HCT116 (cell line): ENCODE measurements at regions not wholly inside any gene's neighbourhood (a gene's known extent, or its start where the extent isn't known, plus 50 kb on each side); places are given as distances from the start of the nearest gene placed in this dataset.
"Not testable (repeated sequence)": the region's sequence is repeated elsewhere in the genome, so short reads cannot be mapped to it uniquely, and the experiment has no call there.

ENCODE experiments used
- ATAC-seq: fragments of 200-7000 bp; cut with Tn5 transposase; 2 replicates; pipeline ENCODE4 v1.9.1; 2020; ENCODE audit warnings: mild to moderate bottlenecking, moderate library complexity
- BruUV-seq: library from RNA; stranded (reverse); fragments of 400-500 nt; replicated peaks from 2 replicates; lab custom pipeline; 2021; lab: Mats Ljungman, UMichigan
- CTCF ChIA-PET: fragments of 300-600 bp; sonication (Branson Sonifier 250); formaldehyde crosslinking; loops from one replicate; lab custom pipeline; 2021; ENCODE audit warnings: antibody characterized with exemption; lab: Charles Lee
- POLR2A ChIA-PET: fragments of 300-600, 350-600 bp; sonication (Branson Sonifier 250); formaldehyde crosslinking; loops from one replicate; lab custom pipeline; 2021; ENCODE audit warnings: antibody characterized with exemption; lab: Charles Lee
- RAD21 ChIA-PET, 2 experiments: fragments of 300-600 bp; sonication (Branson Sonifier 250); formaldehyde crosslinking; loops; one replicate each; lab custom pipeline; 2023; ENCODE audit warnings: low total read pairs in 2 of 2; ENCODE audit not compliant: uncharacterized antibody in 2 of 2, unreplicated experiment in 2 of 2, low non-redundant PET in 1 of 2; lab: Charles Lee
- DNase-seq: peaks from one replicate; pipeline ENCODE4 v3.0.0-alpha.2; 2010; ENCODE audit warnings: low read depth, low spot score
- H2AFZ ChIP-seq: fragments of 200-600 bp; shearing (Covaris generic), sonication (generic); 2 replicates; pipeline ENCODE4 v1.6.1; 2017; ENCODE audit warnings: low read depth, mixed run types, mixed read lengths, antibody characterized with exemption, low read length; ENCODE audit not compliant: poor library complexity, severe bottlenecking
- H3K27ac ChIP-seq: 2 replicates; pipeline ENCODE4 v1.5.1; 2012; ENCODE audit warnings: low read depth, low read length
- H3K27me3 ChIP-seq: fragments of 200-600 bp; sonication (generic); 2 replicates; pipeline ENCODE4 v1.6.1; 2016; ENCODE audit warnings: mixed run types, low read length, mixed read lengths; ENCODE audit not compliant: insufficient read depth
- H3K36me3 ChIP-seq, 2 experiments: fragments of 200-500 bp in 1 of 2; fragments of 200-600 bp in 1 of 2; sonication (Bioruptor generic) in 1 of 2; sonication (generic) in 1 of 2; 2 replicates each; pipeline versions ENCODE4 v1.5.1 to v1.6.1; 2014 to 2016; ENCODE audit warnings: low read length in 2 of 2, inconsistent platforms in 1 of 2, mixed read lengths in 1 of 2, mixed run types in 1 of 2; ENCODE audit not compliant: insufficient read depth in 2 of 2, control insufficient read depth in 1 of 2
- H3K4me1 ChIP-seq, 2 experiments: fragments of 200-600 bp in 1 of 2; sonication (generic) in 1 of 2; 2 replicates each; pipeline versions ENCODE4 v1.5.1 to v1.6.1; 2012 to 2017; ENCODE audit warnings: low read length in 2 of 2, inconsistent platforms in 1 of 2, mild to moderate bottlenecking in 1 of 2, mixed read lengths in 1 of 2, mixed run types in 1 of 2, moderate library complexity in 1 of 2; ENCODE audit not compliant: insufficient read depth in 2 of 2, control insufficient read depth in 1 of 2
- H3K4me2 ChIP-seq: fragments of 200-600 bp; sonication (generic); 2 replicates; pipeline ENCODE4 v1.6.1; 2017; ENCODE audit warnings: mixed run types, low read length, mixed read lengths
- H3K4me3 ChIP-seq, 2 experiments: fragments of 200-600 bp in 1 of 2; sonication (generic) in 1 of 2; replicated peaks in 1 of 2; 2 replicates each; pipeline ENCODE4 v1.5.1; 2011 to 2016; ENCODE audit warnings: low read length in 2 of 2, control low read depth in 1 of 2, low read depth in 1 of 2, mild to moderate bottlenecking in 1 of 2, mixed read lengths in 1 of 2, mixed run types in 1 of 2
- H3K79me2 ChIP-seq: fragments of 200-600 bp; sonication (generic); 2 replicates; pipeline ENCODE4 v1.6.1; 2017; ENCODE audit warnings: mild to moderate bottlenecking, mixed run types, low read length, moderate library complexity, mixed read lengths; ENCODE audit not compliant: insufficient read depth
- H3K9ac ChIP-seq: fragments of 200-600 bp; sonication (generic); 2 replicates; pipeline ENCODE4 v1.6.1; 2016; ENCODE audit warnings: low read length, mixed read lengths
- H3K9me2 ChIP-seq: fragments of 200-600 bp; sonication (generic), shearing (Covaris generic); 2 replicates; pipeline ENCODE4 v1.6.1; 2017; ENCODE audit warnings: mixed run types, mild to moderate bottlenecking, moderate library complexity; ENCODE audit not compliant: insufficient read depth
- H3K9me3 ChIP-seq, 2 experiments: fragments of 200-500 bp in 1 of 2; fragments of 200-600 bp in 1 of 2; sonication (Bioruptor generic) in 1 of 2; sonication (generic) in 1 of 2; 2 replicates each; pipeline ENCODE4 v1.6.1; 2014 to 2017; ENCODE audit warnings: low read length in 2 of 2, mixed read lengths in 2 of 2, inconsistent platforms in 1 of 2, low read depth in 1 of 2, mild to moderate bottlenecking in 1 of 2, mixed run types in 1 of 2, moderate library complexity in 1 of 2; ENCODE audit not compliant: control insufficient read depth in 1 of 2, insufficient read depth in 1 of 2
- H4K20me1 ChIP-seq: fragments of 200-600 bp; sonication (generic), shearing (Covaris generic); 2 replicates; pipeline ENCODE4 v1.6.1; 2017; ENCODE audit warnings: mixed run types, mild to moderate bottlenecking, moderate library complexity; ENCODE audit not compliant: insufficient read depth
- CBX3 ChIP-seq: IDR thresholded peaks from 2 replicates; pipeline ENCODE4 v1.6.1; 2012; ENCODE audit warnings: low read depth
- CEBPB ChIP-seq: IDR thresholded peaks from 2 replicates; pipeline ENCODE4 v1.6.1; 2012; ENCODE audit warnings: low read depth
- EGR1 ChIP-seq: IDR thresholded peaks from 2 replicates; pipeline ENCODE4 v1.6.1; 2012; ENCODE audit warnings: low read depth
- ELF1 ChIP-seq: IDR thresholded peaks from 2 replicates; pipeline ENCODE4 v1.6.1; 2012; ENCODE audit warnings: low read depth, borderline replicate concordance
- EZH2 ChIP-seq: fragments of 200-600 bp; sonication (generic); IDR thresholded peaks from 2 replicates; pipeline ENCODE4 v1.6.1; 2017; ENCODE audit warnings: antibody characterized with exemption, mixed run types
- EZH2phosphoT487 ChIP-seq: fragments of 200-600 bp; IDR thresholded peaks from 2 replicates; pipeline ENCODE4 v1.6.1; 2018; ENCODE audit warnings: antibody characterized with exemption, borderline replicate concordance
- FOSL1 ChIP-seq: IDR thresholded peaks from 2 replicates; pipeline ENCODE4 v1.6.1; 2012; ENCODE audit warnings: low read depth
- JUND ChIP-seq: IDR thresholded peaks from 2 replicates; pipeline ENCODE4 v1.6.1; 2012
- POLR2A ChIP-seq: IDR thresholded peaks from 2 replicates; pipeline ENCODE4 v1.7.0; 2011; ENCODE audit warnings: borderline replicate concordance; ENCODE audit not compliant: insufficient read depth, insufficient read length; ENCODE audit errors: extremely low read depth
- POLR2AphosphoS5 ChIP-seq: IDR thresholded peaks from 2 replicates; pipeline ENCODE4 v1.6.1; 2011; ENCODE audit warnings: mild to moderate bottlenecking, low read depth, low read length, moderate library complexity
- RAD21 ChIP-seq: IDR thresholded peaks from 2 replicates; pipeline ENCODE4 v1.6.1; 2012; ENCODE audit warnings: low read depth, mild to moderate bottlenecking
- SIN3A ChIP-seq: IDR thresholded peaks from 2 replicates; pipeline ENCODE4 v1.6.1; 2012; ENCODE audit warnings: low read depth
- SP1 ChIP-seq: IDR thresholded peaks from 2 replicates; pipeline ENCODE4 v1.6.1; 2012; ENCODE audit warnings: low read depth
- SRF ChIP-seq: IDR thresholded peaks from 2 replicates; pipeline ENCODE4 v1.6.1; 2012; ENCODE audit warnings: low read depth
- YY1 ChIP-seq: IDR thresholded peaks from 2 replicates; pipeline ENCODE4 v1.6.1; 2011; ENCODE audit warnings: low read length, low read depth, moderate library complexity, mild to moderate bottlenecking; ENCODE audit not compliant: insufficient replicate concordance; ENCODE audit errors: extremely low read depth
- ZFX ChIP-seq: fragments of 450-650 bp; IDR thresholded peaks from 2 replicates; pipeline ENCODE4 v1.6.1; 2017
- ZNF274 ChIP-seq: fragments of 200-500 bp; sonication (Bioruptor generic); IDR thresholded peaks from 2 replicates; pipeline ENCODE4 v1.6.1; 2014; ENCODE audit warnings: mild to moderate bottlenecking, low read depth, low read length, inconsistent platforms
- intact Hi-C: fragments of 100-400 bp; cut with micrococcal nuclease; formaldehyde crosslinking; loops from 2 replicates; pipeline ENCODE4 v1.10.0; 2022
- TF ChIP-seq, protein P1 (sequence below), 3 experiments: fragments of 200-600 bp in 1 of 3; sonication (generic) in 1 of 3; IDR thresholded peaks in 2 of 3; conservative IDR thresholded peaks in 1 of 3; 2 replicates each; pipeline ENCODE4 v1.5.1; 2012 to 2017; ENCODE audit warnings: low read depth in 2 of 3, low read length in 2 of 3, antibody characterized with exemption in 1 of 3, borderline replicate concordance in 1 of 3, control low read depth in 1 of 3, mild to moderate bottlenecking in 1 of 3, mixed read lengths in 1 of 3, mixed run types in 1 of 3, moderate library complexity in 1 of 3; ENCODE audit not compliant: insufficient read depth in 1 of 3
- TF ChIP-seq, protein P2 (sequence below): IDR thresholded peaks from 2 replicates; pipeline ENCODE4 v1.6.1; 2011; ENCODE audit warnings: mild to moderate bottlenecking, low read length, moderate library complexity; ENCODE audit not compliant: insufficient replicate concordance; ENCODE audit errors: extremely low read depth

DNA sequence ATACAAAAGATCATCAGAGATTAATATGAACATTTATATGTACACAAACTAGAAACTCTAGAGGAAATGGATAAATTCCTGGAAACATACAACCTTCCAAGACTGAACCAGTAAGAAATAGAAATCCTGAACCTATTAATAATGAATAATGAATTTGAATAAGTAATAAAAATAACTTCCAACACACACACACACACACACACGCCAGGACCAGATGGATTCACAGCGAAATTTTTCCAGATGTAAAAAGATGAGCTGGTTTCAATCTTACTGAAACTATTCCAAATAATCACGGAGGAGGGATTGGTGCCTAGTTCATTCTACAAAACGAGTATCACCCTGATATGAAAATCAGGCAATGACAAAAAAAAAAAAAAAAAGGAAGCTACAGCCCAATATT, 1095.0 kb downstream of the FAT4 start (continued):
- TF ChIP-seq SIN3A (no peak), RAD21 (no peak)

DNA sequence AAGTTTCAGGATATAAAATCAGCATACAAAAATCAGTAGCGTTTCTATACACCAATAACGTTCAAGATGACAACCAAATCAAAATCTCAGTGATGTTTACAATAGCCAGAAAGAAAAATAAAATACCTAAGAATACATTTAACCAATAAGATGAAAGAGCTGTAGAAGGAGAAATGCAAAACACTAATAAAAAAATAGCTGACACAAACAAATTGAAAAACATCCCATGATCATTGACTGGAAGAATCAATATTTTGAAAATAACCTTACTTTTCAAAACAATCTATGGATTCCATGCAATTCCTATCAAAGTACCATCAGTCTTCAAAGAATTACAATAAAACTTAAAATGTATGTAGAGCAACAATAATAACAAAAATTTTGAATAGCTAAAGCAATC, 1096.3 kb downstream of the FAT4 start:
- RAD21 ChIA-PET = no interaction called here
- Histone ChIP-seq H4K20me1 (no peaks in the 10 kb centered on the region), H3K4me1 (no peaks in the 10 kb centered on the region), H3K4me2 (no peak overlapping the region)
- intact Hi-C loops = no loop called here
- TF ChIP-seq CEBPB (no peak), ZNF274 (no peak), SP1 (no peak), SRF (no peak), YY1 (no peak), CBX3 (no peak), POLR2AphosphoS5 (no peak), ZFX (no peak), JUND (no peak), EZH2phosphoT487 (no peak), RAD21 (no peak), EZH2 (no peak), EGR1 (no peak), ELF1 (no peak), FOSL1 (no peak), POLR2A (no peak)
- TF ChIP-seq, protein P1, sequence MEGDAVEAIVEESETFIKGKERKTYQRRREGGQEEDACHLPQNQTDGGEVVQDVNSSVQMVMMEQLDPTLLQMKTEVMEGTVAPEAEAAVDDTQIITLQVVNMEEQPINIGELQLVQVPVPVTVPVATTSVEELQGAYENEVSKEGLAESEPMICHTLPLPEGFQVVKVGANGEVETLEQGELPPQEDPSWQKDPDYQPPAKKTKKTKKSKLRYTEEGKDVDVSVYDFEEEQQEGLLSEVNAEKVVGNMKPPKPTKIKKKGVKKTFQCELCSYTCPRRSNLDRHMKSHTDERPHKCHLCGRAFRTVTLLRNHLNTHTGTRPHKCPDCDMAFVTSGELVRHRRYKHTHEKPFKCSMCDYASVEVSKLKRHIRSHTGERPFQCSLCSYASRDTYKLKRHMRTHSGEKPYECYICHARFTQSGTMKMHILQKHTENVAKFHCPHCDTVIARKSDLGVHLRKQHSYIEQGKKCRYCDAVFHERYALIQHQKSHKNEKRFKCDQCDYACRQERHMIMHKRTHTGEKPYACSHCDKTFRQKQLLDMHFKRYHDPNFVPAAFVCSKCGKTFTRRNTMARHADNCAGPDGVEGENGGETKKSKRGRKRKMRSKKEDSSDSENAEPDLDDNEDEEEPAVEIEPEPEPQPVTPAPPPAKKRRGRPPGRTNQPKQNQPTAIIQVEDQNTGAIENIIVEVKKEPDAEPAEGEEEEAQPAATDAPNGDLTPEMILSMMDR (IDR thresholded peaks at IDR 0.05 in 2 of 3, conservative IDR thresholded peaks at IDR 0.05 in 1 of 3; ENCODE audit: borderline replicate concordance in 1 of 3, insufficient read depth in 1 of 3, low read depth in 2 of 3, low read length in 2 of 3) = no peak
- TF ChIP-seq, protein P2, sequence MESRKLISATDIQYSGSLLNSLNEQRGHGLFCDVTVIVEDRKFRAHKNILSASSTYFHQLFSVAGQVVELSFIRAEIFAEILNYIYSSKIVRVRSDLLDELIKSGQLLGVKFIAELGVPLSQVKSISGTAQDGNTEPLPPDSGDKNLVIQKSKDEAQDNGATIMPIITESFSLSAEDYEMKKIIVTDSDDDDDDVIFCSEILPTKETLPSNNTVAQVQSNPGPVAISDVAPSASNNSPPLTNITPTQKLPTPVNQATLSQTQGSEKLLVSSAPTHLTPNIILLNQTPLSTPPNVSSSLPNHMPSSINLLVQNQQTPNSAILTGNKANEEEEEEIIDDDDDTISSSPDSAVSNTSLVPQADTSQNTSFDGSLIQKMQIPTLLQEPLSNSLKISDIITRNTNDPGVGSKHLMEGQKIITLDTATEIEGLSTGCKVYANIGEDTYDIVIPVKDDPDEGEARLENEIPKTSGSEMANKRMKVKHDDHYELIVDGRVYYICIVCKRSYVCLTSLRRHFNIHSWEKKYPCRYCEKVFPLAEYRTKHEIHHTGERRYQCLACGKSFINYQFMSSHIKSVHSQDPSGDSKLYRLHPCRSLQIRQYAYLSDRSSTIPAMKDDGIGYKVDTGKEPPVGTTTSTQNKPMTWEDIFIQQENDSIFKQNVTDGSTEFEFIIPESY = no peak
- TF ChIP-seq, all 23 proteins: peak for 0
- no TSS peak for BruUV-seq
- Histone ChIP-seq H3K9me2 (no peaks in the 10 kb centered on the region), H3K9ac (no peak overlapping the region), H3K36me3 (no peaks in the 10 kb centered on the region), H3K79me2 (no peaks in the 10 kb centered on the region), H3K27me3 (no peaks in the 10 kb centered on the region), H3K27ac (no peak overlapping the region), H2AFZ (no peak overlapping the region), H3K9me3 (no peaks in the 10 kb centered on the region), H3K4me3 (no peak overlapping the region)
- DNase-seq (no peak), ATAC-seq (no peak)
- POLR2A ChIA-PET = no interaction called here
- CTCF ChIA-PET = no interaction called here

DNA sequence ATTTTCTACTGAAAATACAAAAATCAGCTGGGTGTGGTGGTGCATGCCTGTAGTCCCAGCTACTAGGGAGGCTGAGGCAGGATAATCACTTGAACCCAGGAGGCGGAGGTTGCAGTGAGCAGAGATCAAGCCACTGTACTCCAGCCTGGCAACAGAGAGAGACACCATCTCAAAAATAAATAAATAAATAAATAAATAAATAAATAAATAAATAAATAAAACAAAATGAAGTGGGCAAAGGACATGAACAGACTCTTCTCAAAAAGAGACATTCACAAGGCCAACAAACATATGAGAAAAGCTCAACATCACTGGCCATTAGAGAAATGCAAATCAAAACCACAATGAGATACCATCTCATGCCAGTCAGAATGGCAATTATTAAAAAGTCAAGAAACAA, 1097.6 kb downstream of the FAT4 start:
- H3K27me3 ChIP-seq, intact Hi-C loops, H3K79me2 ChIP-seq, H3K4me3 ChIP-seq, H2AFZ ChIP-seq, H3K27ac ChIP-seq, CTCF ChIA-PET, H3K36me3 ChIP-seq, H3K9me3 ChIP-seq, POLR2A ChIA-PET, H3K4me1 ChIP-seq, H3K9me2 ChIP-seq, DNase-seq, H3K9ac ChIP-seq, ATAC-seq, H3K4me2 ChIP-seq, RAD21 ChIA-PET, BruUV-seq, H4K20me1 ChIP-seq: not testable (repeated sequence)
